Activated CD8-positive, alpha-beta T cell treated with anti-CD3 and anti-CD28 coated beads for 36 hours (primary cell): ENCODE measurements at regions not wholly inside any gene's neighbourhood (a gene's known extent, or its start where the extent isn't known, plus 50 kb on each side); places are given as distances from the start of the nearest gene placed in this dataset.

Source experiments
- ATAC-seq: fragments of 200-7000 bp; cut with Tn5 transposase; one replicate; pipeline ENCODE4 v1.10.0; 2021; ENCODE audit warnings: mild to moderate bottlenecking, moderate library complexity
- CTCF ChIA-PET: fragments of 350-600 bp; sonication (Branson Sonifier 250); formaldehyde crosslinking; loops from one replicate; lab custom pipeline; 2021; ENCODE audit warnings: antibody characterized with exemption; lab: Charles Lee
- POLR2A ChIA-PET: fragments of 350-600 bp; sonication (Branson Sonifier 250); formaldehyde crosslinking; loops from one replicate; lab custom pipeline; 2021; ENCODE audit warnings: antibody characterized with exemption; lab: Charles Lee
- DNase-seq: peaks from one replicate; pipeline ENCODE4 v3.0.0-alpha.2; 2020
- H3K27ac Mint-ChIP-seq: one replicate; pipeline ENCODE4 v1.8.0; 2021; ENCODE audit warnings: mild to moderate bottlenecking, mixed read lengths
- H3K27me3 Mint-ChIP-seq: one replicate; pipeline ENCODE4 v1.8.0; 2021; ENCODE audit warnings: mixed read lengths
- H3K36me3 Mint-ChIP-seq: one replicate; pipeline ENCODE4 v1.8.0; 2021; ENCODE audit warnings: low read depth, mixed read lengths
- H3K4me1 Mint-ChIP-seq: one replicate; pipeline ENCODE4 v1.8.0; 2021; ENCODE audit warnings: low read depth, mixed read lengths
- H3K4me3 Mint-ChIP-seq: one replicate; pipeline ENCODE4 v1.8.0; 2021; ENCODE audit warnings: mild to moderate bottlenecking, moderate library complexity, mixed read lengths
- H3K9me3 Mint-ChIP-seq: one replicate; pipeline ENCODE4 v1.8.0; 2021; ENCODE audit warnings: mixed read lengths
- intact Hi-C: fragments of 100-400 bp; cut with micrococcal nuclease; formaldehyde crosslinking; loops from one replicate; pipeline ENCODE4 v1.10.0; 2022
- TF ChIP-seq, protein P1 (sequence below): fragments of 200-600 bp; IDR thresholded peaks from one replicate; pipeline ENCODE4 v1.8.0; 2022; ENCODE audit warnings: antibody characterized with exemption, mild to moderate bottlenecking

DNA sequence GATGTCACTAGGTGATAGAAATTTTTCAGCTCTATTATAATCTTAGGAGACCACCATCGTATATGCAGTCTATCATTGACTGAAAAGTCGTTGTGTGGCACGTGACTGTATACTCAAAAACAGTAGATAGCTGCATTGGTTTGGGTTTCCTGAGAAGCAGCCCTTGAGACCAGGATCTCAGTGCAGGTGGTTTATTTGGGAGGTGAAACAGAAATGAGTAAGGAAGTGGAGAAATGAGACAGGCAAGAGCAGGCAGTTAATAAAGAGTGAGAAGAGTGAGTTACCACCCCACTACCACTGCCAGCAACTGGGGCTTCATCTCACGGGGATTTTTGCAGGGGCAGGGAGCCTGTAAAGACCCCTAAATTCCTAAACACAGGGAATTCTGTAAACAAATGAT is 221.0 kb downstream of the SHQ1 start:
- TF ChIP-seq, protein P1, sequence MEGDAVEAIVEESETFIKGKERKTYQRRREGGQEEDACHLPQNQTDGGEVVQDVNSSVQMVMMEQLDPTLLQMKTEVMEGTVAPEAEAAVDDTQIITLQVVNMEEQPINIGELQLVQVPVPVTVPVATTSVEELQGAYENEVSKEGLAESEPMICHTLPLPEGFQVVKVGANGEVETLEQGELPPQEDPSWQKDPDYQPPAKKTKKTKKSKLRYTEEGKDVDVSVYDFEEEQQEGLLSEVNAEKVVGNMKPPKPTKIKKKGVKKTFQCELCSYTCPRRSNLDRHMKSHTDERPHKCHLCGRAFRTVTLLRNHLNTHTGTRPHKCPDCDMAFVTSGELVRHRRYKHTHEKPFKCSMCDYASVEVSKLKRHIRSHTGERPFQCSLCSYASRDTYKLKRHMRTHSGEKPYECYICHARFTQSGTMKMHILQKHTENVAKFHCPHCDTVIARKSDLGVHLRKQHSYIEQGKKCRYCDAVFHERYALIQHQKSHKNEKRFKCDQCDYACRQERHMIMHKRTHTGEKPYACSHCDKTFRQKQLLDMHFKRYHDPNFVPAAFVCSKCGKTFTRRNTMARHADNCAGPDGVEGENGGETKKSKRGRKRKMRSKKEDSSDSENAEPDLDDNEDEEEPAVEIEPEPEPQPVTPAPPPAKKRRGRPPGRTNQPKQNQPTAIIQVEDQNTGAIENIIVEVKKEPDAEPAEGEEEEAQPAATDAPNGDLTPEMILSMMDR: no peak
- H3K4me1 Mint-ChIP-seq: peaks cover 41% of the 10 kb centered on the region
- intact Hi-C loops: no loop called here
- H3K27ac Mint-ChIP-seq: no peak overlapping the region
- H3K36me3 Mint-ChIP-seq: no peaks in the 10 kb centered on the region
- DNase-seq (no peak), ATAC-seq (no peak)
- H3K4me3 Mint-ChIP-seq: no peak overlapping the region
- peaks cover 6% of the 10 kb centered on the region for H3K9me3 Mint-ChIP-seq
- POLR2A ChIA-PET: no interaction called here
- CTCF ChIA-PET: no interaction called here
- H3K27me3 Mint-ChIP-seq: no peaks in the 10 kb centered on the region

DNA sequence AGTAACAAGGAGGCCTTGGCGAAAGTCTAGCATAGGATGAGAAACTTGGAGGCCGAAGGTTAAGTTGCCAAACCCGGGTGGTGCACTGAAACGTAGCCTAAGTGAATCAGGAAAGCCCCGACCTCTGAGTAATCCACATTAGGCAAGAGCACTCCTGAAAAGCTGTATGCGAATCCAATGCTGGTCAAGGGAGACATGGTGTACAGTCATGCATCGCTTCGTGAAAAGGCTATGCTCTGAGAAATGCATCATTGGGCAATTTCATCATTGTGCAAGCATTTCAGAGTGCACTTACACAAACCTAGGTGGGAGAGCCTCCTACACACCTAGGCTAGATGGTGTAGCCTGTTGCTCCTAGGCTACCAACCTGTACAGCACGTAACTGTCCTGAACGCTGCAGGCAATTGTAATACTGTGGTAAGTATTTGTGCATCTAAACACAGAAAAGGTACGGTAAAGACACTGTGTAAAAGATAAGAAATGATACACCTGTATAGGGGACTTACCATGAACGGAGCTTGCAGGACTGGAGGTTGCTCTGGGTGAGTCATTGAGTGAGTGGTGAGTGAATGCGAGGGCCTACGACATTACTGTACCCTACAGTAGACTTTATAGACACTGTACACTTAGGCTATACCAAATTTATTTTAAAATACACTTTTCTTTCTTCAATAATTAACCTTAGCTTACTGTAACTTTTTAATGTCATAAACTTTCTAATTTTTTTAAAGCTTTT is 222.5 kb downstream of the SHQ1 start:
- peaks cover 1% of the 10 kb centered on the region for H3K27me3 Mint-ChIP-seq
- H3K9me3 Mint-ChIP-seq: no peaks in the 10 kb centered on the region
- peak; percentile 10 for DNase-seq
- POLR2A ChIA-PET: no interaction called here
- intact Hi-C loops: no loop called here
- TF ChIP-seq, protein P1: no peak
- no peak overlapping the region for H3K27ac Mint-ChIP-seq
- H3K4me1 Mint-ChIP-seq: peaks cover 41% of the 10 kb centered on the region
- CTCF ChIA-PET: no interaction called here
- no peak overlapping the region for H3K4me3 Mint-ChIP-seq
- peak; percentile 35 for ATAC-seq
- peaks cover 2% of the 10 kb centered on the region for H3K36me3 Mint-ChIP-seq

GRCh38 chr3:72624656-72625055 is 223.6 kb downstream of the SHQ1 start:
- peaks cover 33% of the 10 kb centered on the region for H3K4me1 Mint-ChIP-seq
- no peaks in the 10 kb centered on the region for H3K9me3 Mint-ChIP-seq
- DNase-seq (no peak), ATAC-seq (no peak)
- ChIA-PET CTCF (no interaction called here), POLR2A (no interaction called here)
- H3K27ac Mint-ChIP-seq: no peak overlapping the region
- TF ChIP-seq, protein P1: no peak
- H3K36me3 Mint-ChIP-seq: peaks cover 2% of the 10 kb centered on the region
- peaks cover 1% of the 10 kb centered on the region for H3K27me3 Mint-ChIP-seq
- intact Hi-C loops: no loop called here
- H3K4me3 Mint-ChIP-seq: no peak overlapping the region

DNA sequence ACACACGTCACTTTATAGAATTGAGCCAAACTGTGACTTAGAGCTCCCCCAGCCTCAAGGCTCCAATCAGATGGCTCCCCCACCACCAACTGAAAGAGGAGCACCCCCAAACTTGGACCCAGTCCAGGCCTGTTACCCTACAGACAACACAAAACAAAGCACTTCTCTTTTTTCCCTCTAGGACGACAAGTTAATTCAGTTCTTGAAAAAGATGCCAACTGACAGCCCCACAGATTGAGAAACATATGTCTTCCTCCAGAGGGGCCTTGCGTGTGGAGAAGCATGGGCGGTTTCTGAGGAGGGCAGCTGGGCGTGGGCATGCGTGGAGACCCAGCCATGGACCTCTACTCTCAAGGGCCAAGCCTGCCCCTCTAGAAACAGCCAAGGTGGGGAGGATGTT is 229.5 kb downstream of the SHQ1 start:
- TF ChIP-seq, protein P1: no peak
- DNase-seq (no peak), ATAC-seq (no peak)
- Mint-ChIP-seq H3K4me1 (peaks cover 6% of the 10 kb centered on the region), H3K4me3 (no peak overlapping the region), H3K27me3 (peaks cover 1% of the 10 kb centered on the region), H3K9me3 (peaks cover 5% of the 10 kb centered on the region), H3K36me3 (peaks cover 2% of the 10 kb centered on the region), H3K27ac (no peak overlapping the region)
- CTCF ChIA-PET: no interaction called here
- POLR2A ChIA-PET: no interaction called here
- intact Hi-C loops: no loop called here

DNA sequence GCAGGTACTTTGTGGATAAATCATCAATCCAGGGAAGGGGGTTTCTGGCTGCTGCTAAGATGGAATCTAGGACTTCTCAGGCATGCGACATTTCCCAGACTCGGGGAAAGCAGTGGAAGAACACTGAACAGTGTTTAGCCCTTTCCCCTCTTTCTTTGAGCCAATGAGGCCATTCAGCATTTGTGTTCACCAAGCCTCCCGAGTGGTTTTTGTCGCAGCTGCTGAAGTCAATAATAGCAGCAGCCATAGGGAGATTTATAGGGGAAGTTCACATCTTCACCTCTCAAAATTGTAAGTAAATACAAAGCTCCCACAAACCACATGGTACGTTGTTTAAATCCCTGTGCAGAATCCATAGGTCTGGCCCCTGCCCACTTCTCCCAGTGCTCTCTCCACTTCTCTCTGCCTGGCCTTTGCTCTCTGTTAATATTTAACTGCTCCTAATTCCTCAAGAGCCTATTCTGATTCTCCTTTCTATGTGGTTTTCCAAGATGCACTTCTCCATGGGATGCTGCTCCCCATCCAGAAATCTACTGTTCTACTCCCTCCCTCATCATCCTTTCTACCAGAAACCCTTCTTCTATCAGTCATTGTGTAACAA is 230.7 kb downstream of the SHQ1 start:
- H3K4me1 Mint-ChIP-seq: peaks cover 6% of the 10 kb centered on the region
- no peak for DNase-seq
- H3K4me3 Mint-ChIP-seq: no peak overlapping the region
- H3K27ac Mint-ChIP-seq: no peak overlapping the region
- H3K27me3 Mint-ChIP-seq: peaks cover 1% of the 10 kb centered on the region
- TF ChIP-seq, protein P1: no peak
- ATAC-seq: no peak
- H3K9me3 Mint-ChIP-seq: peaks cover 5% of the 10 kb centered on the region
- ChIA-PET CTCF (no interaction called here), POLR2A (no interaction called here)
- H3K36me3 Mint-ChIP-seq: peaks cover 2% of the 10 kb centered on the region
- intact Hi-C loops: no loop called here
